Midbrain (tissue), 1 donor: ENCODE measurements at regions not wholly inside any gene's neighbourhood (a gene's known extent, or its start where the extent isn't known, plus 50 kb on each side); places are given as distances from the start of the nearest gene placed in this dataset.
"Not testable (repeated sequence)": the region's sequence is repeated elsewhere in the genome, so short reads cannot be mapped to it uniquely, and the experiment has no call there.

Source experiments
- DNase-seq: peaks from one replicate; lab custom pipeline; 2025; lab: John Stamatoyannopoulos, UW

GRCh38 chr4:117135634-117136354 is 50.4 kb upstream of the TRAM1L1 start:
- DNase-seq = no peak

GRCh38 chr4:117137145-117137544 is 51.8 kb upstream of the TRAM1L1 start:
- no peak for DNase-seq

GRCh38 chr4:117138732-117139131 is 53.4 kb upstream of the TRAM1L1 start:
- not testable (repeated sequence) for DNase-seq

- no peak for DNase-seq
These were observed 68.9 kb upstream of the TRAM1L1 start for GRCh38 chr4:117154251-117154650.

- DNase-seq = no peak
These were observed 71.4 kb upstream of the TRAM1L1 start for GRCh38 chr4:117156806-117157205.

- DNase-seq = no peak
These were observed 72.0 kb upstream of the TRAM1L1 start for GRCh38 chr4:117157360-117157759.

GRCh38 chr4:117162976-117163375 is 77.6 kb upstream of the TRAM1L1 start:
- DNase-seq = no peak

- no peak for DNase-seq
These were observed 79.0 kb upstream of the TRAM1L1 start for GRCh38 chr4:117164338-117164737.

GRCh38 chr4:117175369-117175768 is 90.0 kb upstream of the TRAM1L1 start:
- not testable (repeated sequence) for DNase-seq

- DNase-seq = no peak
These were observed 117.9 kb upstream of the TRAM1L1 start for GRCh38 chr4:117203231-117203630.

- no peak for DNase-seq
These were observed 125.2 kb upstream of the TRAM1L1 start for GRCh38 chr4:117210551-117210950.

GRCh38 chr4:117224256-117224655 is 138.9 kb upstream of the TRAM1L1 start:
- DNase-seq = no peak

- no peak for DNase-seq
These were observed 140.1 kb upstream of the TRAM1L1 start for GRCh38 chr4:117225471-117225870.

GRCh38 chr4:117227925-117228324 is 142.5 kb upstream of the TRAM1L1 start:
- DNase-seq = no peak

GRCh38 chr4:117239434-117239833 is 154.1 kb upstream of the TRAM1L1 start:
- no peak for DNase-seq

- DNase-seq = no peak
These were observed 164.0 kb upstream of the TRAM1L1 start for GRCh38 chr4:117249333-117249732.

GRCh38 chr4:117264072-117264471 is 178.7 kb upstream of the TRAM1L1 start:
- no peak for DNase-seq

- no peak for DNase-seq
These were observed 181.9 kb upstream of the TRAM1L1 start for GRCh38 chr4:117267317-117267716.

GRCh38 chr4:117284736-117285135 is 199.4 kb upstream of the TRAM1L1 start:
- DNase-seq = peak; percentile 44

GRCh38 chr4:117293784-117294183 is 208.4 kb upstream of the TRAM1L1 start:
- no peak for DNase-seq

- DNase-seq = no peak
These were observed 216.8 kb upstream of the TRAM1L1 start for GRCh38 chr4:117302226-117302625.

- no peak for DNase-seq
These were observed 225.8 kb upstream of the TRAM1L1 start for GRCh38 chr4:117311215-117311614.

GRCh38 chr4:117311989-117312388 is 226.6 kb upstream of the TRAM1L1 start:
- no peak for DNase-seq

- DNase-seq = no peak
These were observed 239.6 kb upstream of the TRAM1L1 start for GRCh38 chr4:117324851-117325491.
